MM.1S (cell line): ENCODE measurements at regions not wholly inside any gene's neighbourhood (a gene's known extent, or its start where the extent isn't known, plus 50 kb on each side); places are given as distances from the start of the nearest gene placed in this dataset.

Experiments used
- DNase-seq: peaks from one replicate; pipeline ENCODE4 v3.0.0-alpha.2; 2015
- H2AFZ ChIP-seq: fragments of 300-600 bp; sonication (generic); 2 replicates; pipeline ENCODE4 v1.6.0; 2016; ENCODE audit warnings: antibody characterized with exemption, low read length
- H3F3A ChIP-seq: fragments of 300-600 bp; sonication (generic); 2 replicates; pipeline ENCODE4 v1.6.1; 2016; ENCODE audit warnings: mild to moderate bottlenecking, antibody characterized with exemption, low read length, moderate library complexity, mixed read lengths; ENCODE audit not compliant: insufficient read depth
- H3K27ac ChIP-seq: fragments of 300-600 bp; sonication (generic); 2 replicates; pipeline ENCODE4 v1.5.1; 2016; ENCODE audit warnings: mild to moderate bottlenecking, low read length
- H3K27me3 ChIP-seq: fragments of 300-600 bp; sonication (generic); replicated peaks from 2 replicates; pipeline ENCODE4 v1.6.0; 2016; ENCODE audit warnings: low read length; ENCODE audit not compliant: insufficient read depth
- H3K36me3 ChIP-seq: fragments of 300-600 bp; sonication (generic); replicated peaks from 2 replicates; pipeline ENCODE4 v1.6.1; 2016; ENCODE audit warnings: mild to moderate bottlenecking, low read length, mixed read lengths; ENCODE audit not compliant: insufficient read depth
- H3K4me1 ChIP-seq: fragments of 300-600 bp; sonication (generic); 2 replicates; pipeline ENCODE4 v1.6.1; 2016; ENCODE audit warnings: low read length, mixed read lengths
- H3K4me2 ChIP-seq: fragments of 300-600 bp; sonication (generic); 2 replicates; pipeline ENCODE4 v1.6.0; 2016; ENCODE audit warnings: low read depth, low read length
- H3K4me3 ChIP-seq: fragments of 300-600 bp; sonication (generic); 2 replicates; pipeline ENCODE4 v1.5.1; 2016; ENCODE audit warnings: low read length, mixed read lengths
- H3K79me2 ChIP-seq: fragments of 300-600 bp; sonication (generic); 2 replicates; pipeline ENCODE4 v1.6.1; 2016; ENCODE audit warnings: mixed run types, low read length, mixed read lengths
- H3K9ac ChIP-seq: fragments of 300-600 bp; sonication (generic); 2 replicates; pipeline ENCODE4 v1.6.1; 2016; ENCODE audit warnings: low read length, mixed read lengths
- H3K9me2 ChIP-seq: fragments of 300-600 bp; sonication (generic); replicated peaks from 2 replicates; pipeline ENCODE4 v1.6.1; 2016; ENCODE audit warnings: mild to moderate bottlenecking, low read length, mixed read lengths; ENCODE audit not compliant: insufficient read depth
- H3K9me3 ChIP-seq: fragments of 300-600 bp; sonication (generic); replicated peaks from 2 replicates; pipeline ENCODE4 v1.6.1; 2016; ENCODE audit warnings: mild to moderate bottlenecking, low read length, mixed read lengths; ENCODE audit not compliant: insufficient read depth
- H4K20me1 ChIP-seq: fragments of 300-600 bp; sonication (generic); 2 replicates; pipeline ENCODE4 v1.6.1; 2016; ENCODE audit warnings: mild to moderate bottlenecking, low read length, moderate library complexity, mixed read lengths; ENCODE audit not compliant: insufficient read depth
- EZH2 ChIP-seq: fragments of 300-600 bp; sonication (generic); optimal IDR thresholded peaks from 2 replicates; pipeline ENCODE3; 2017; ENCODE audit warnings: low read depth, mild to moderate bottlenecking, antibody characterized with exemption, low read length, mixed read lengths
- EZH2phosphoT487 ChIP-seq: fragments of 300-600 bp; sonication (generic); IDR thresholded peaks from 2 replicates; pipeline ENCODE4 v1.6.1; 2018; ENCODE audit warnings: antibody characterized with exemption, low read length
- TF ChIP-seq, protein P1 (sequence below): fragments of 300-600 bp; sonication (generic); IDR thresholded peaks from 2 replicates; pipeline ENCODE4 v1.5.1; 2016; ENCODE audit warnings: antibody characterized with exemption, low read length, mixed read lengths

DNA sequence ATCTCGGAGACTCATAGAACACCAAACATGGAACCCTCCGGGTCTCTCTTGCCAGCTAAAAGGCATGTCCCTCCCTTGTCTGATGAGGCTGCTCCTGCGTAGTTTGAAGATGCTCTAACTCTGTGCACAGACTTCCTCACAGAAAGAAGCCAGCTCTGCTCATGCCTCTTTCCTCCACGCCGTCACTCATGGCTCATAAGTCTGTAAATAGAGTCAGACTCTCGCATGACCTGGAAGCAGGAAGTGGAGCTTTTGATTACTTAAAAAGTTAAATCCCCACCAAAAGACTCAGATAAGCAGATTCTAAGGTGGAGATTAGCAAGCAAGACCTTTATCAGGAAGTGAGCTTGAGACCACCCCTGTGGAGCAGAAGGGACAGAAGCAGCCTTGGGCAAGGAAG is 171.6 kb downstream of the TRIM33 start:
- DNase-seq, result no peak
- TF ChIP-seq EZH2phosphoT487 (no peak), EZH2 (no peak)
- TF ChIP-seq, protein P1, sequence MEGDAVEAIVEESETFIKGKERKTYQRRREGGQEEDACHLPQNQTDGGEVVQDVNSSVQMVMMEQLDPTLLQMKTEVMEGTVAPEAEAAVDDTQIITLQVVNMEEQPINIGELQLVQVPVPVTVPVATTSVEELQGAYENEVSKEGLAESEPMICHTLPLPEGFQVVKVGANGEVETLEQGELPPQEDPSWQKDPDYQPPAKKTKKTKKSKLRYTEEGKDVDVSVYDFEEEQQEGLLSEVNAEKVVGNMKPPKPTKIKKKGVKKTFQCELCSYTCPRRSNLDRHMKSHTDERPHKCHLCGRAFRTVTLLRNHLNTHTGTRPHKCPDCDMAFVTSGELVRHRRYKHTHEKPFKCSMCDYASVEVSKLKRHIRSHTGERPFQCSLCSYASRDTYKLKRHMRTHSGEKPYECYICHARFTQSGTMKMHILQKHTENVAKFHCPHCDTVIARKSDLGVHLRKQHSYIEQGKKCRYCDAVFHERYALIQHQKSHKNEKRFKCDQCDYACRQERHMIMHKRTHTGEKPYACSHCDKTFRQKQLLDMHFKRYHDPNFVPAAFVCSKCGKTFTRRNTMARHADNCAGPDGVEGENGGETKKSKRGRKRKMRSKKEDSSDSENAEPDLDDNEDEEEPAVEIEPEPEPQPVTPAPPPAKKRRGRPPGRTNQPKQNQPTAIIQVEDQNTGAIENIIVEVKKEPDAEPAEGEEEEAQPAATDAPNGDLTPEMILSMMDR, result no peak
- no peak overlapping the region for H3K4me3 ChIP-seq
- H3K4me2 ChIP-seq, result no peak overlapping the region
- H3K27ac ChIP-seq, result no peak overlapping the region
- no peaks in the 10 kb centered on the region for H3K9me2 ChIP-seq
- no peaks in the 10 kb centered on the region for H3K9me3 ChIP-seq
- no peak overlapping the region for H2AFZ ChIP-seq
- H3K27me3 ChIP-seq, result no peaks in the 10 kb centered on the region
- no peaks in the 10 kb centered on the region for H4K20me1 ChIP-seq
- no peak overlapping the region for H3K9ac ChIP-seq
- H3K79me2 ChIP-seq, result no peaks in the 10 kb centered on the region
- H3K4me1 ChIP-seq, result no peaks in the 10 kb centered on the region
- no peaks in the 10 kb centered on the region for H3K36me3 ChIP-seq
- H3F3A ChIP-seq, result no peaks in the 10 kb centered on the region

DNA sequence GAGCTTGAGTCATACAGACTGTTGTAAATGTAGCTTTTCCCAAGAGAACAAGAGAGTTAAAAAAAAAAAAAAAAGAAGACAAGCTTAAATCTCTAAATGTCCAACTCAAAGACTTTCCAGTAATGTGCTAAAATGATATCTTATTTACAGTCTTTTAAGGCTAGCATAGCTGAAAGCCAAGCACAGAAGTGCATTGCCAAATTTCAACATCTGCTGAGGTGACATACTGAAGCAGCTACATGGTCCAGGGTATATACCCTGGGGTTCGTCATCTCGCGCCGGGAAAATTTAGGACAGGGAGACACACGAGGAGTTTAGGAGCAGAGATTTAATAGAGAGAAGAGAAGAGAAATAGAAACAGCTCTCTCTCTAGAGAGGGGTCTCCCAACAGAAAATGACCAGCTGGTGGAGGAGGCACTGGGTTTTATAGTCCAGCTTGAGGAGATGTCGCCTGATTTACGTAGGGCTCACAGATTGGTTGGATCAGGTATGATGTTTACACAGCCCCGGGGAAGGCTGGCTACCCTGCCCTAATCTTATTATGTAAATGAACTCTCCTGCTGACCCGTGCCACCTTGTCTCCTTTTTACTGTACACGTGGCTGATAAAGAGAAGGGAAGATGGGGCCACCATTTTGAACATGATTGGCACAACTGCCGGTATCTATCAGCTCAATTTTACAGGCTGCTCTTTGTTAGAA is 172.7 kb downstream of the TRIM33 start:
- no peaks in the 10 kb centered on the region for H3K9me3 ChIP-seq
- no peaks in the 10 kb centered on the region for H3K36me3 ChIP-seq
- H4K20me1 ChIP-seq, result no peaks in the 10 kb centered on the region
- no peaks in the 10 kb centered on the region for H3K4me1 ChIP-seq
- no peaks in the 10 kb centered on the region for H3F3A ChIP-seq
- H3K27ac ChIP-seq, result no peak overlapping the region
- no peaks in the 10 kb centered on the region for H3K27me3 ChIP-seq
- H3K4me2 ChIP-seq, result no peak overlapping the region
- no peak overlapping the region for H3K4me3 ChIP-seq
- no peaks in the 10 kb centered on the region for H3K9me2 ChIP-seq
- H3K79me2 ChIP-seq, result no peaks in the 10 kb centered on the region
- H3K9ac ChIP-seq, result no peak overlapping the region
- TF ChIP-seq EZH2 (no peak), EZH2phosphoT487 (no peak)
- TF ChIP-seq, protein P1, result no peak
- no peak overlapping the region for H2AFZ ChIP-seq
- DNase-seq, result no peak

DNA sequence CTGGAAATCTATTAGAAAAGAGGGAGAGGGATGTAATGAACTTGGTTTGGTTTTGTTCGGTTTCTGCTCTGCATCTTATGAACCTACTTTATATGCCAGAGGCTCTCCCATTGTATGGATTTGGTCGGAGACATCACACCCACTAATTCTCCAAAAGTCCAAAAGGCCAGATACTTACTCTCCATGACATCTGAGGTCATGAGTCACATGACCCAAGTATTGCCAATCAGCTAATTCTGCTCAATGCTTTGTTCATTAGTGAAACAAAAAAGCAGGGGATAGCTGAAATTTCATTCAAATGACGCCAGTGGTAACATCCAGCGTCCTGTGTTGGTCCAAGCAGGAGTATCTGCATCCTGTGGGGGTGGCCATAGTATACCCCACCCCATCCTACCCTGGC is 173.6 kb downstream of the TRIM33 start:
- H3K9me2 ChIP-seq, result no peaks in the 10 kb centered on the region
- H3K27ac ChIP-seq, result no peak overlapping the region
- no peak for DNase-seq
- no peak overlapping the region for H3K9ac ChIP-seq
- H3K36me3 ChIP-seq, result no peaks in the 10 kb centered on the region
- H3K4me3 ChIP-seq, result no peak overlapping the region
- no peak overlapping the region for H3K4me2 ChIP-seq
- H3F3A ChIP-seq, result no peaks in the 10 kb centered on the region
- H2AFZ ChIP-seq, result no peak overlapping the region
- H3K4me1 ChIP-seq, result no peaks in the 10 kb centered on the region
- no peaks in the 10 kb centered on the region for H4K20me1 ChIP-seq
- no peaks in the 10 kb centered on the region for H3K9me3 ChIP-seq
- no peaks in the 10 kb centered on the region for H3K27me3 ChIP-seq
- TF ChIP-seq, protein P1, result no peak
- TF ChIP-seq EZH2 (no peak), EZH2phosphoT487 (no peak)
- H3K79me2 ChIP-seq, result no peaks in the 10 kb centered on the region
